HCT116 (cell line): ENCODE measurements at regions not wholly inside any gene's neighbourhood (a gene's known extent, or its start where the extent isn't known, plus 50 kb on each side); places are given as distances from the start of the nearest gene placed in this dataset.

ENCODE experiments used
- ATAC-seq: fragments of 200-7000 bp; cut with Tn5 transposase; 2 replicates; pipeline ENCODE4 v1.9.1; 2020; ENCODE audit warnings: mild to moderate bottlenecking, moderate library complexity
- BruUV-seq: library from RNA; stranded (reverse); fragments of 400-500 nt; replicated peaks from 2 replicates; lab custom pipeline; 2021; lab: Mats Ljungman, UMichigan
- CTCF ChIA-PET: fragments of 300-600 bp; sonication (Branson Sonifier 250); formaldehyde crosslinking; loops from one replicate; lab custom pipeline; 2021; ENCODE audit warnings: antibody characterized with exemption; lab: Charles Lee
- POLR2A ChIA-PET: fragments of 300-600, 350-600 bp; sonication (Branson Sonifier 250); formaldehyde crosslinking; loops from one replicate; lab custom pipeline; 2021; ENCODE audit warnings: antibody characterized with exemption; lab: Charles Lee
- RAD21 ChIA-PET, 2 experiments: fragments of 300-600 bp; sonication (Branson Sonifier 250); formaldehyde crosslinking; loops; one replicate each; lab custom pipeline; 2023; ENCODE audit warnings: low total read pairs in 2 of 2; ENCODE audit not compliant: uncharacterized antibody in 2 of 2, unreplicated experiment in 2 of 2, low non-redundant PET in 1 of 2; lab: Charles Lee
- DNase-seq: peaks from one replicate; pipeline ENCODE4 v3.0.0-alpha.2; 2010; ENCODE audit warnings: low read depth, low spot score
- H2AFZ ChIP-seq: fragments of 200-600 bp; shearing (Covaris generic), sonication (generic); 2 replicates; pipeline ENCODE4 v1.6.1; 2017; ENCODE audit warnings: low read depth, mixed run types, mixed read lengths, antibody characterized with exemption, low read length; ENCODE audit not compliant: poor library complexity, severe bottlenecking
- H3K27ac ChIP-seq: 2 replicates; pipeline ENCODE4 v1.5.1; 2012; ENCODE audit warnings: low read depth, low read length
- H3K27me3 ChIP-seq: fragments of 200-600 bp; sonication (generic); 2 replicates; pipeline ENCODE4 v1.6.1; 2016; ENCODE audit warnings: mixed run types, low read length, mixed read lengths; ENCODE audit not compliant: insufficient read depth
- H3K36me3 ChIP-seq, 2 experiments: fragments of 200-500 bp in 1 of 2; fragments of 200-600 bp in 1 of 2; sonication (Bioruptor generic) in 1 of 2; sonication (generic) in 1 of 2; 2 replicates each; pipeline versions ENCODE4 v1.5.1 to v1.6.1; 2014 to 2016; ENCODE audit warnings: low read length in 2 of 2, inconsistent platforms in 1 of 2, mixed read lengths in 1 of 2, mixed run types in 1 of 2; ENCODE audit not compliant: insufficient read depth in 2 of 2, control insufficient read depth in 1 of 2
- H3K4me1 ChIP-seq, 2 experiments: fragments of 200-600 bp in 1 of 2; sonication (generic) in 1 of 2; 2 replicates each; pipeline versions ENCODE4 v1.5.1 to v1.6.1; 2012 to 2017; ENCODE audit warnings: low read length in 2 of 2, inconsistent platforms in 1 of 2, mild to moderate bottlenecking in 1 of 2, mixed read lengths in 1 of 2, mixed run types in 1 of 2, moderate library complexity in 1 of 2; ENCODE audit not compliant: insufficient read depth in 2 of 2, control insufficient read depth in 1 of 2
- H3K4me2 ChIP-seq: fragments of 200-600 bp; sonication (generic); 2 replicates; pipeline ENCODE4 v1.6.1; 2017; ENCODE audit warnings: mixed run types, low read length, mixed read lengths
- H3K4me3 ChIP-seq, 2 experiments: fragments of 200-600 bp in 1 of 2; sonication (generic) in 1 of 2; replicated peaks in 1 of 2; 2 replicates each; pipeline ENCODE4 v1.5.1; 2011 to 2016; ENCODE audit warnings: low read length in 2 of 2, control low read depth in 1 of 2, low read depth in 1 of 2, mild to moderate bottlenecking in 1 of 2, mixed read lengths in 1 of 2, mixed run types in 1 of 2
- H3K79me2 ChIP-seq: fragments of 200-600 bp; sonication (generic); 2 replicates; pipeline ENCODE4 v1.6.1; 2017; ENCODE audit warnings: mild to moderate bottlenecking, mixed run types, low read length, moderate library complexity, mixed read lengths; ENCODE audit not compliant: insufficient read depth
- H3K9ac ChIP-seq: fragments of 200-600 bp; sonication (generic); 2 replicates; pipeline ENCODE4 v1.6.1; 2016; ENCODE audit warnings: low read length, mixed read lengths
- H3K9me2 ChIP-seq: fragments of 200-600 bp; sonication (generic), shearing (Covaris generic); 2 replicates; pipeline ENCODE4 v1.6.1; 2017; ENCODE audit warnings: mixed run types, mild to moderate bottlenecking, moderate library complexity; ENCODE audit not compliant: insufficient read depth
- H3K9me3 ChIP-seq, 2 experiments: fragments of 200-500 bp in 1 of 2; fragments of 200-600 bp in 1 of 2; sonication (Bioruptor generic) in 1 of 2; sonication (generic) in 1 of 2; 2 replicates each; pipeline ENCODE4 v1.6.1; 2014 to 2017; ENCODE audit warnings: low read length in 2 of 2, mixed read lengths in 2 of 2, inconsistent platforms in 1 of 2, low read depth in 1 of 2, mild to moderate bottlenecking in 1 of 2, mixed run types in 1 of 2, moderate library complexity in 1 of 2; ENCODE audit not compliant: control insufficient read depth in 1 of 2, insufficient read depth in 1 of 2
- H4K20me1 ChIP-seq: fragments of 200-600 bp; sonication (generic), shearing (Covaris generic); 2 replicates; pipeline ENCODE4 v1.6.1; 2017; ENCODE audit warnings: mixed run types, mild to moderate bottlenecking, moderate library complexity; ENCODE audit not compliant: insufficient read depth
- ATF3 ChIP-seq: IDR thresholded peaks from 2 replicates; pipeline ENCODE4 v1.6.1; 2012
- CBX3 ChIP-seq: IDR thresholded peaks from 2 replicates; pipeline ENCODE4 v1.6.1; 2012; ENCODE audit warnings: low read depth
- CTCF ChIP-seq, 3 experiments: fragments of 200-600 bp in 1 of 3; sonication (generic) in 1 of 3; IDR thresholded peaks in 2 of 3; conservative IDR thresholded peaks in 1 of 3; 2 replicates each; pipeline ENCODE4 v1.5.1; 2012 to 2017; ENCODE audit warnings: low read depth in 2 of 3, low read length in 2 of 3, antibody characterized with exemption in 1 of 3, borderline replicate concordance in 1 of 3, control low read depth in 1 of 3, mild to moderate bottlenecking in 1 of 3, mixed read lengths in 1 of 3, mixed run types in 1 of 3, moderate library complexity in 1 of 3; ENCODE audit not compliant: insufficient read depth in 1 of 3
- ELF1 ChIP-seq: IDR thresholded peaks from 2 replicates; pipeline ENCODE4 v1.6.1; 2012; ENCODE audit warnings: low read depth, borderline replicate concordance
- EZH2 ChIP-seq: fragments of 200-600 bp; sonication (generic); IDR thresholded peaks from 2 replicates; pipeline ENCODE4 v1.6.1; 2017; ENCODE audit warnings: antibody characterized with exemption, mixed run types
- EZH2phosphoT487 ChIP-seq: fragments of 200-600 bp; IDR thresholded peaks from 2 replicates; pipeline ENCODE4 v1.6.1; 2018; ENCODE audit warnings: antibody characterized with exemption, borderline replicate concordance
- FOSL1 ChIP-seq: IDR thresholded peaks from 2 replicates; pipeline ENCODE4 v1.6.1; 2012; ENCODE audit warnings: low read depth
- JUND ChIP-seq: IDR thresholded peaks from 2 replicates; pipeline ENCODE4 v1.6.1; 2012
- MAX ChIP-seq: IDR thresholded peaks from 2 replicates; pipeline ENCODE4 v1.6.1; 2012
- POLR2AphosphoS5 ChIP-seq: IDR thresholded peaks from 2 replicates; pipeline ENCODE4 v1.6.1; 2011; ENCODE audit warnings: mild to moderate bottlenecking, low read depth, low read length, moderate library complexity
- RAD21 ChIP-seq: IDR thresholded peaks from 2 replicates; pipeline ENCODE4 v1.6.1; 2012; ENCODE audit warnings: low read depth, mild to moderate bottlenecking
- REST ChIP-seq: IDR thresholded peaks from 2 replicates; pipeline ENCODE4 v1.6.1; 2012; ENCODE audit warnings: low read depth
- SIN3A ChIP-seq: IDR thresholded peaks from 2 replicates; pipeline ENCODE4 v1.6.1; 2012; ENCODE audit warnings: low read depth
- SP1 ChIP-seq: IDR thresholded peaks from 2 replicates; pipeline ENCODE4 v1.6.1; 2012; ENCODE audit warnings: low read depth
- SRF ChIP-seq: IDR thresholded peaks from 2 replicates; pipeline ENCODE4 v1.6.1; 2012; ENCODE audit warnings: low read depth
- TCF7L2 ChIP-seq: IDR thresholded peaks from 2 replicates; pipeline ENCODE4 v1.7.0; 2011; ENCODE audit warnings: borderline replicate concordance, inconsistent platforms; ENCODE audit not compliant: insufficient read depth, insufficient read length; ENCODE audit errors: extremely low read depth
- YY1 ChIP-seq: IDR thresholded peaks from 2 replicates; pipeline ENCODE4 v1.6.1; 2011; ENCODE audit warnings: low read length, low read depth, moderate library complexity, mild to moderate bottlenecking; ENCODE audit not compliant: insufficient replicate concordance; ENCODE audit errors: extremely low read depth
- ZBTB33 ChIP-seq: IDR thresholded peaks from 2 replicates; pipeline ENCODE4 v1.6.1; 2011; ENCODE audit warnings: mild to moderate bottlenecking, low read length, moderate library complexity; ENCODE audit not compliant: insufficient replicate concordance; ENCODE audit errors: extremely low read depth
- ZFX ChIP-seq: fragments of 450-650 bp; IDR thresholded peaks from 2 replicates; pipeline ENCODE4 v1.6.1; 2017
- ZNF274 ChIP-seq: fragments of 200-500 bp; sonication (Bioruptor generic); IDR thresholded peaks from 2 replicates; pipeline ENCODE4 v1.6.1; 2014; ENCODE audit warnings: mild to moderate bottlenecking, low read depth, low read length, inconsistent platforms
- intact Hi-C: fragments of 100-400 bp; cut with micrococcal nuclease; formaldehyde crosslinking; loops from 2 replicates; pipeline ENCODE4 v1.10.0; 2022

GRCh38 chr6:71130277-71130676, 158.3 kb upstream of the OGFRL1 start:
- ChIA-PET RAD21 (no interaction called here), CTCF (no interaction called here), POLR2A (no interaction called here)
- H3K4me2 ChIP-seq: no peak overlapping the region
- no peaks in the 10 kb centered on the region for H3K4me1 ChIP-seq
- no peaks in the 10 kb centered on the region for H3K9me2 ChIP-seq
- no peaks in the 10 kb centered on the region for H3K9me3 ChIP-seq
- H3K36me3 ChIP-seq: no peaks in the 10 kb centered on the region
- TF ChIP-seq CBX3 (no peak), ZNF274 (no peak), ATF3 (no peak), SP1 (no peak), YY1 (no peak), JUND (no peak), ELF1 (no peak), POLR2AphosphoS5 (no peak), REST (no peak), EZH2phosphoT487 (no peak), ZFX (no peak), SIN3A (no peak), FOSL1 (no peak), RAD21 (no peak), SRF (no peak), EZH2 (no peak), CTCF (IDR thresholded peaks at IDR 0.05 in 2 of 3, conservative IDR thresholded peaks at IDR 0.05 in 1 of 3; ENCODE audit: borderline replicate concordance in 1 of 3, insufficient read depth in 1 of 3, low read depth in 2 of 3, low read length in 2 of 3) (no peak), MAX (no peak), ZBTB33 (no peak), TCF7L2 (no peak)
- BruUV-seq: no TSS peak
- intact Hi-C loops: no loop called here
- no peaks in the 10 kb centered on the region for H3K27me3 ChIP-seq
- no peak overlapping the region for H3K4me3 ChIP-seq
- no peaks in the 10 kb centered on the region for H3K79me2 ChIP-seq
- no peak overlapping the region for H3K27ac ChIP-seq
- no peak for ATAC-seq
- H3K9ac ChIP-seq: no peak overlapping the region
- H4K20me1 ChIP-seq: no peaks in the 10 kb centered on the region
- no peak overlapping the region for H2AFZ ChIP-seq
- no peak for DNase-seq
